Kidney tubule cell (primary cell): ENCODE measurements at regions not wholly inside any gene's neighbourhood (a gene's known extent, or its start where the extent isn't known, plus 50 kb on each side); places are given as distances from the start of the nearest gene placed in this dataset.

Experiments used
- DNase-seq: peaks from one replicate; pipeline ENCODE4 v3.0.0-alpha.2; 2018; ENCODE audit warnings: low spot score

DNA sequence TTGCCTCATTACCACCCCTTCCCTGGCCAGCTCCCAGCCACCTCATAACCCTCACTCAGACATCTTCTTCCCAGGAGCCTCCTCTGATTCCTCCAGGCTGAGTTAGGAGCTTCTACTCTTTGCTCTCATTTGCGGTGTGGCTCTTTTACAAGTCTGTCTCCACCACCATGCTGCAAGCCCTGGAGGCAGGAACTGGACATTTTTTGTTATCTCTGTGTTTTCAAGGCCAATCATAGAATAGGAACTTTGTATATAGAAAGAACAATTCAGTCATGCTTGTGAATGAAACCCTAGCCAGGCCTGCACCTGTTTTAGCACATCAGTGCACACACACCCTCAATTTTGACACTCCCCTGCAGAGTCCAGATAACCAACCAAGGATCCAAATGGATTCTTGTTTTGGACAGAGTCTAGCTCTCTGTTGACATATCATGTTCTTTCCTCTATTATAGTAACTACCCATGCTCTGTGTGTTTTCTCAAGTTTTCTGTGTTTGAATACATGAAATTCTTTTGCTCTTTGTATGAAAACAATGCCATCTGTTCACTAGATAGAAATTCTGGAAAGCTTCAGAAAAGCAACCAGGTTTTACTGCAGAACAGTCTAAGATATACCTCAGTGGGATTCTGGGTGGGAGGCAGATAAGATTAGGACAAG, 60.9 kb upstream of the ZNF648 start:
- no peak for DNase-seq

DNA sequence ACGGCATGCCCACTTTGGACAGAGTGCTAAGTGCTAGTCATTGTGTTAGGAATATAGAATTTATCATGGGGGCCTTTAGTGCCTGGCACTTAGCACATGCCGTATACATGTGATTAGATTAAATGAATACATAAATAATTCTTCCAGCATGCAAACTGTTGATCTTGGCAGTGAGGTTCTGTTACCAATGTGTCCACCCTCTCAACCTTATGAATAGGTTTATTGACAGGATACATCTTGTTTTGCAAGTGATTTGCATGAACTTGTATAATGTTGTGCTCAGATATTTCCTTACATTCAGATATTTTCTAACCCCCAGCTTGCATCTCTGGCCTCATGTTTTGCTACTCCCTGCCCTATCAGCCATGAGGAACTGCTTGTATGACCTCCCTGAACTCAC, 60.3 kb upstream of the ZNF648 start:
- no peak for DNase-seq

- peak; percentile 92 for DNase-seq
Measured at GRCh38 chr1:182120411-182121258, 59.1 kb upstream of the ZNF648 start.

GRCh38 chr1:182119631-182120030, 58.1 kb upstream of the ZNF648 start:
- peak; percentile 71 for DNase-seq

DNA sequence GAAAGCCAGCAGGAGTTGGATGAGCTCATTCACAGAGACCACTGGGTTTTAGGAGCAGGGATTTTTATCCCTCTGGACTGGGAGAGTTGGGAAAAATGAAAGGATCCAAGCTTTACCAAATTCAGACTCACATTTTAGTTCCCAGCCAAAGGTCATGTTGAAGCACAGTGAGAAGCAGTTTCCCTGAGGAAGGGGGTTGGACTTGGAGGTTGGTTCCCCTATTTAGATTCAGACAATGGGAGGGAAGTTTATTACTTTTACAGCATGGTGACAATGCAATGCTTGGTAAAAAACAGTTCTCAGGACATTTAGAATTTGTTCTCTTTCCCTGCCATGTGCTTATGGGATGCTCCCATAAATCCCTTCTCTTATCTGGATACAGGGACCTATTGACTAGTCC, 57.3 kb upstream of the ZNF648 start:
- DNase-seq = no peak

DNA sequence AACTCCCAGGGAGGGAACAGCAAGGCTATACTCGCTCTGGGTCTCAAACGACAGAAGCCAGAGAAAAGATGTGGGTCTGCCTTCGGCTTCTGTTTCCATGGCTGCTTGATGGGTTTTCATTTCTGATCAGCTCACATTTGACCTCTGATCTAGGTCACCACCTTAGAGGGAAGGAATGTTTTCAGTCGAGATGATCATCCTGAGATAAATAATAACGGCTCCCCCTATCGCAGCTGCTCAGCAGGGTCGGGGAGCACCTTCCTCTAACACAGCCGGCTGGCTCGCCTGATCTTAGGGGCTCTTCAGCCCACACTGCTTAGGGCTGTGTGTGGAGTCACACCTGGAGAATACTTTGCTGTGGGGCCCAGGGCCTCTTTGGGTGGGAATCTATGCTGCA, 53.1 kb upstream of the ZNF648 start:
- DNase-seq = no peak

DNA sequence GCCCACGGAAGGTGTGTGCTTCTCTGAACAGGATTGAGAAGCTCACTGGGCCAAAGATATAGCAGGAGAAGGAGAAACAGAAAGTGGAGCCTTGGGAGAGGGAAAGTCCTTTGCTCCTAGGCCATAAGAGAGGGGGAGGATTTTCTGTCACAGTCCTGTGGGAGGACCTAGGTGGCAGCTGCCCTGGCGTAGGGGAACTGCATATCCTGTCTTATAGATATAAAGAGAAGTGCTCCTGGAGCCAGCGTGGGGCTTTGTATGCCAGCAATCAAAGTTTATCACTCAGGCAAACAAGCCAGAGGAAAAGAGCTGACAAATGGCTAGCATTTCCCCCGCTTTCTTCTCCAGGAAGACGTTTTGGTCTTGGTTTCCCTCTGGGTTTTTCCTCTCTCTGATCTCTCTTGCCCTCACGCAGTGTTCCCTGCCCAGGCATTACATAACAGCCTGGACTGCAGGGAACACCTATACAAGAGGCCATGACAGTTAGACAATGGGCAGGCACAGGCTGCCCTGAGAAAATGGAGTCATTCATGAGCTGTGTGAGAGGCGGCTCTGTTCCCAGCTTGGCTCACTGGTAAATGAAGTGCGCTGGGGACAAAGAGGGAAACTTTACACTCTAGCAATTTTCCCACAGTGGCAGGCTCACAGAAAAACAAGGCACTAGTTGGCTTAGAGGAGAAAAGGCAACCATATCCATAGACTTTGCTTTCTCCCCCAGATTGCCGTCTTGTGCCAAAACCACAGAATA, 52.5 kb upstream of the ZNF648 start:
- no peak for DNase-seq

DNA sequence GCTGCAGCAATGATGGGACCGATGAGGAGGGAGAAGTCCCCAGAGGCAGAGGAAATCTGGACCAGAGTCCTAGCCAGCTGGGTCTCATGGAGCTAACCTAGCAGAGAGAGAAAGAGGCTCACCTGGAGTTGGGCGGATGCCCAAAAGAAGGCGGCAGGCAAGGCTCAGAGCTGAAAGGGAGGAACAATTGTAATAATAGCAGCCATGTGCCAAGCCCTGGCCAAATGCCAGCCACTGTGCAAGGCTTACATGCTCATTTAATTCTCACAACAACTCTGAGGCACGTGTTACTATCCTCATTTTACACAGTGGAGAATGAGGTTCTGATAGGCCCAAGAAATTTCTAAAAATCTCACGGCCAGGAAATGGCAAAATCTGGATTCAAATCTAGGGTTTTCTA, 50.0 kb upstream of the ZNF648 start:
- DNase-seq = no peak
